GM12878 (cell line): ENCODE measurements at regions not wholly inside any gene's neighbourhood (a gene's known extent, or its start where the extent isn't known, plus 50 kb on each side); places are given as distances from the start of the nearest gene placed in this dataset.

Source experiments
- BCLAF1 ChIP-seq: fragments of 450-650 bp; IDR thresholded peaks from 2 replicates; pipeline ENCODE4 v1.6.1; 2017; ENCODE audit warnings: antibody characterized with exemption, mild to moderate bottlenecking, moderate library complexity
- CUX1 ChIP-seq: IDR thresholded peaks from 2 replicates; pipeline ENCODE4 v1.6.1; 2012; ENCODE audit warnings: improper control_type of control experiment, low read depth, low read length; ENCODE audit not compliant: insufficient replicate concordance
- EED ChIP-seq: sonication (generic); IDR thresholded peaks from 2 replicates; pipeline ENCODE4 v1.6.1; 2016; ENCODE audit warnings: antibody characterized with exemption, low read depth
- FOS ChIP-seq: IDR thresholded peaks from 3 replicates; pipeline ENCODE4 v1.6.1; 2011; ENCODE audit warnings: borderline replicate concordance; ENCODE audit not compliant: insufficient read length; ENCODE audit errors: extremely low read depth
- IKZF1 ChIP-seq: fragments of 450-650 bp; conservative IDR thresholded peaks from 2 replicates; pipeline ENCODE4 v1.6.1; 2017; ENCODE audit warnings: antibody characterized with exemption, mild to moderate bottlenecking
- IRF5 ChIP-seq: fragments of 450-650 bp; IDR thresholded peaks from 2 replicates; pipeline ENCODE4 v1.6.1; 2017; ENCODE audit warnings: borderline replicate concordance
- MYC ChIP-seq: IDR thresholded peaks from 2 replicates; pipeline ENCODE4 v1.6.1; 2011; ENCODE audit warnings: mild to moderate bottlenecking, low read length, moderate library complexity, inconsistent platforms; ENCODE audit not compliant: insufficient read depth, insufficient replicate concordance, insufficient read length, severe bottlenecking
- ZNF217 ChIP-seq: fragments of 450-650 bp; IDR thresholded peaks from 2 replicates; pipeline ENCODE4 v1.6.1; 2017; ENCODE audit warnings: antibody characterized with exemption, mild to moderate bottlenecking
- ZNF24 ChIP-seq: fragments of 450-650 bp; IDR thresholded peaks from 2 replicates; pipeline ENCODE4 v1.6.1; 2017; ENCODE audit warnings: antibody characterized with exemption, mild to moderate bottlenecking

GRCh38 chr9:1876891-1877496 is 138.2 kb upstream of the SMARCA2 start (continued):
- no peak for TF ChIP-seq IRF5
- no peak for TF ChIP-seq CUX1
- TF ChIP-seq MYC: no peak
- TF ChIP-seq ZNF24: no peak
- no peak for TF ChIP-seq ZNF217
- TF ChIP-seq IKZF1: peak; percentile 34; the same call in 1 of the 2 replicates
- no peak for TF ChIP-seq BCLAF1
- TF ChIP-seq FOS: no peak
- peak; percentile 86 for TF ChIP-seq EED
